ENCODE measurements at regions not wholly inside any gene's neighbourhood (a gene's known extent, or its start where the extent isn't known, plus 50 kb on each side); places are given as distances from the start of the nearest gene placed in this dataset.

- TF ChIP-seq EZH2 (IDR thresholded peaks at IDR 0.05) = no peak
- TF ChIP-seq POLR2AphosphoS5 (IDR thresholded peaks at IDR 0.05; ENCODE audit: borderline replicate concordance, low read depth, low read length) = no peak
- TF ChIP-seq FOXP2 (optimal IDR thresholded peaks at IDR 0.05; ENCODE audit: control extremely low read depth, extremely low read length, insufficient read depth) = no peak
Measured at GRCh38 chr12:124190312-124191023, 104.4 kb upstream of the RFLNA start.
